Astrocyte (in vitro differentiated cells and primary cell): ENCODE measurements at regions not wholly inside any gene's neighbourhood (a gene's known extent, or its start where the extent isn't known, plus 50 kb on each side); places are given as distances from the start of the nearest gene placed in this dataset.

Experiments
- DNase-seq: peaks from one replicate; pipeline ENCODE4 v3.0.0-alpha.2; 2010; ENCODE audit warnings: low read depth
- FAIRE-seq: peaks from 2 replicates; lab custom pipeline; 2011; peaks lifted over from hg19 to GRCh38; lab: Jason Lieb, UNC
- H2AFZ ChIP-seq: 2 replicates; pipeline ENCODE4 v1.6.0; 2012; ENCODE audit warnings: low read depth, low read length, inconsistent platforms
- H3K27ac ChIP-seq: 2 replicates; pipeline ENCODE4 v1.5.1; 2011; ENCODE audit warnings: low read depth, low read length, inconsistent platforms
- H3K27me3 ChIP-seq: 2 replicates; pipeline ENCODE4 v1.6.0; 2011; ENCODE audit warnings: low read length, inconsistent platforms; ENCODE audit not compliant: insufficient read depth
- H3K36me3 ChIP-seq: 2 replicates; pipeline ENCODE4 v1.5.1; 2011; ENCODE audit warnings: low read length, inconsistent platforms; ENCODE audit not compliant: insufficient read depth
- H3K4me1 ChIP-seq: 2 replicates; pipeline ENCODE4 v1.5.1; 2011; ENCODE audit warnings: low read length, inconsistent platforms; ENCODE audit not compliant: insufficient read depth
- H3K4me2 ChIP-seq: 2 replicates; pipeline ENCODE4 v1.6.0; 2012; ENCODE audit warnings: low read length, inconsistent platforms
- H3K4me3 ChIP-seq: 2 replicates; pipeline ENCODE4 v1.5.1; 2011; ENCODE audit warnings: low read depth, mild to moderate bottlenecking, low read length, inconsistent platforms; ENCODE audit not compliant: insufficient read depth
- H3K79me2 ChIP-seq: 2 replicates; pipeline ENCODE4 v1.6.0; 2012; ENCODE audit warnings: mild to moderate bottlenecking, low read length, inconsistent platforms; ENCODE audit not compliant: insufficient read depth
- H3K9ac ChIP-seq: 2 replicates; pipeline ENCODE4 v1.6.0; 2012; ENCODE audit warnings: mild to moderate bottlenecking, low read length, inconsistent platforms
- H3K9me3 ChIP-seq: 2 replicates; pipeline ENCODE4 v1.5.1; 2012; ENCODE audit warnings: low read depth, mild to moderate bottlenecking, low read length, inconsistent platforms; ENCODE audit not compliant: insufficient read depth
- H4K20me1 ChIP-seq: 2 replicates; pipeline ENCODE4 v1.6.0; 2012; ENCODE audit warnings: low read length, inconsistent platforms; ENCODE audit not compliant: insufficient read depth
- H3K27ac Mint-ChIP-seq: one replicate; pipeline ENCODE4 v1.8.0; 2021; ENCODE audit warnings: mild to moderate bottlenecking, mixed read lengths; ENCODE audit not compliant: unreplicated experiment
- H3K27me3 Mint-ChIP-seq: one replicate; pipeline ENCODE4 v1.8.0; 2021; ENCODE audit warnings: low read depth, mixed read lengths; ENCODE audit not compliant: unreplicated experiment
- H3K36me3 Mint-ChIP-seq: one replicate; pipeline ENCODE4 v1.8.0; 2021; ENCODE audit warnings: low read depth, mixed read lengths; ENCODE audit not compliant: unreplicated experiment
- H3K4me1 Mint-ChIP-seq: one replicate; pipeline ENCODE4 v1.8.0; 2021; ENCODE audit warnings: low read depth, mixed read lengths; ENCODE audit not compliant: unreplicated experiment
- H3K4me3 Mint-ChIP-seq: one replicate; pipeline ENCODE4 v1.8.0; 2021; ENCODE audit warnings: mild to moderate bottlenecking, moderate library complexity, mixed read lengths; ENCODE audit not compliant: unreplicated experiment
- H3K9me3 Mint-ChIP-seq: one replicate; pipeline ENCODE4 v1.8.0; 2021; ENCODE audit warnings: mild to moderate bottlenecking, mixed read lengths; ENCODE audit not compliant: unreplicated experiment
- EZH2 ChIP-seq: IDR thresholded peaks from 2 replicates; pipeline ENCODE4 v1.6.1; 2012; ENCODE audit warnings: mild to moderate bottlenecking, low read length, inconsistent platforms; ENCODE audit not compliant: insufficient read depth
- TF ChIP-seq, protein P1 (sequence below): IDR thresholded peaks from 2 replicates; pipeline ENCODE4 v1.5.1; 2011; ENCODE audit warnings: low read depth, mild to moderate bottlenecking, inconsistent platforms, low read length, moderate library complexity; ENCODE audit not compliant: insufficient read depth

DNA sequence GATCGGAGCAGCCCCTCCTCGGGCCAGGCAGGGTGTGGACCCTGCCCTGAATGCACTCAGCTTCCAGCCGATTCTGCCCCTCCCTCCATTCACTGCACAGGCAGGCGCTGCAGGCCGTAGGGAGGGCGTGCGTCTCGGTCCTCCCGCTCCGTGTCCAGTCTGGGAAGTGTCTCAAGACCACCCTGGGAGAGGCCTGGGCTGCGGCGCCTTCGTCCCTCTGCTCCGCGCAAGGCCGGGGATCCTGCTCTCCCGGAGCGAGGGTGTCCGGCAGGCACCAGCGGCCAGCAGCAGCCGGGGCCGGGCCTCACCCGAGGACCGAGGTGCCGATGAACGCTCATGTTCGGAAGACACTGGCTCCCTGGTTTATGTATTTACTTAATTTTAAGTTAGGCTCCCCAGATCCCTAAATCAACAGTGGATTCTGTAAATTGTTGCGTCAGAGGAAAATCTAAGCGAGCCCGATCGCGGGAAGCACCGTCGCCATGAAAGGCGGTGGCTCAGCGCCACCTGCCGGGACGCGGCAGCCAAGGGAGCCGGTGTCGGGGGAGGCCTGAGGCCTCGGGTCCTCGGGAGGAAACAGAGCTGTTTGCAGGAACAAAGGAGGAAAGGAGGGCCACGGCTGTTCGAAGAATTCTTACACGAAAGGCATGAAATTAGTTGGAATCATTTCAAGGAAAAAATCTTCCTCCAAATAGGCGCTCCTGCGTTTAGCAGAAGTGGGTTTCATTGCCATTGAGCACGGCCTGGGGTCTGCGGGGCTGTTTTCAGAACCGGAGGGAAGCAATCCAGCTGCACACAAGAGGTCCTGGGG lies 195.3 kb downstream of the BRD1 start:
- H4K20me1 ChIP-seq: no peaks in the 10 kb centered on the region
- H3K4me2 ChIP-seq: peak overlapping the region; percentile 79
- H3K27me3 ChIP-seq: no peaks in the 10 kb centered on the region
- H3K36me3 ChIP-seq: no peaks in the 10 kb centered on the region
- TF ChIP-seq, protein P1, sequence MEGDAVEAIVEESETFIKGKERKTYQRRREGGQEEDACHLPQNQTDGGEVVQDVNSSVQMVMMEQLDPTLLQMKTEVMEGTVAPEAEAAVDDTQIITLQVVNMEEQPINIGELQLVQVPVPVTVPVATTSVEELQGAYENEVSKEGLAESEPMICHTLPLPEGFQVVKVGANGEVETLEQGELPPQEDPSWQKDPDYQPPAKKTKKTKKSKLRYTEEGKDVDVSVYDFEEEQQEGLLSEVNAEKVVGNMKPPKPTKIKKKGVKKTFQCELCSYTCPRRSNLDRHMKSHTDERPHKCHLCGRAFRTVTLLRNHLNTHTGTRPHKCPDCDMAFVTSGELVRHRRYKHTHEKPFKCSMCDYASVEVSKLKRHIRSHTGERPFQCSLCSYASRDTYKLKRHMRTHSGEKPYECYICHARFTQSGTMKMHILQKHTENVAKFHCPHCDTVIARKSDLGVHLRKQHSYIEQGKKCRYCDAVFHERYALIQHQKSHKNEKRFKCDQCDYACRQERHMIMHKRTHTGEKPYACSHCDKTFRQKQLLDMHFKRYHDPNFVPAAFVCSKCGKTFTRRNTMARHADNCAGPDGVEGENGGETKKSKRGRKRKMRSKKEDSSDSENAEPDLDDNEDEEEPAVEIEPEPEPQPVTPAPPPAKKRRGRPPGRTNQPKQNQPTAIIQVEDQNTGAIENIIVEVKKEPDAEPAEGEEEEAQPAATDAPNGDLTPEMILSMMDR: peak; percentile 67
- no peak for TF ChIP-seq EZH2
- no peaks in the 10 kb centered on the region for H3K9me3 ChIP-seq
- DNase-seq (peak; percentile 18), FAIRE-seq (no peak)
- no peak overlapping the region for H3K4me3 Mint-ChIP-seq
- H3K4me1 ChIP-seq: no peaks in the 10 kb centered on the region
- H3K27me3 Mint-ChIP-seq: peaks cover 34% of the 10 kb centered on the region
- peak overlapping the region; percentile 70 for H2AFZ ChIP-seq
- no peak overlapping the region for H3K27ac Mint-ChIP-seq
- H3K9me3 Mint-ChIP-seq: peaks cover 1% of the 10 kb centered on the region
- H3K27ac ChIP-seq: no peak overlapping the region
- peak overlapping the region; percentile 33 for H3K9ac ChIP-seq
- no peaks in the 10 kb centered on the region for H3K4me1 Mint-ChIP-seq
- H3K36me3 Mint-ChIP-seq: no peaks in the 10 kb centered on the region
- peak overlapping the region; percentile 7 for H3K4me3 ChIP-seq
- no peaks in the 10 kb centered on the region for H3K79me2 ChIP-seq

DNA sequence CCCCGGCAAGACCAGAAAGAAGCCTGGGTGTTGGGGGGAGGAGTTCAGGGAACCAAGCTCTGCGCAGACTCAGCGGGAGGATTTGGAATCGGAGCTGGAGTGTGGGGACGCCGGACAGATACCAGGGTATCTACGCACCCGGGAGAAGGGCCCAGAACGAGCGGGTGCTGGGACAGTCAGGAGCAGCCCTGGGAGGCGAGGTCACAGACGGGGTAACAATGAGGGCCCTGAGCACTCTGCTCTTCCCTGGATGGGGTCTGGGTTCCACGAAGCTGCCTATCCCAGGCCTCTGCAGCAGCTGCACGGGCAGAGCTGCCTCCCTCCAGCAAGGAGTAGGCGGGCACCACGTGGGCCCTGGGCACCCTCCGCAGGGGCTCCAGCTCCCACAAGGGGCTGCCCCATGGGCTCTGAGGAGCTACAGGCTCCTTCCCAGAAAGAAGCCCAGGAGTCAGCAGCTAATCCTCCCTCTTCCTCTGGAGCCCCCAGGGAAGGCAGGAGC lies 197.2 kb downstream of the BRD1 start:
- peaks cover 1% of the 10 kb centered on the region for H3K9me3 Mint-ChIP-seq
- H3K36me3 Mint-ChIP-seq: no peaks in the 10 kb centered on the region
- H3K9me3 ChIP-seq: no peaks in the 10 kb centered on the region
- DNase-seq: no peak
- H3K4me2 ChIP-seq: no peak overlapping the region
- H3K4me3 Mint-ChIP-seq: no peak overlapping the region
- H3K4me1 Mint-ChIP-seq: no peaks in the 10 kb centered on the region
- no peak overlapping the region for H3K27ac Mint-ChIP-seq
- H3K4me3 ChIP-seq: no peak overlapping the region
- FAIRE-seq: no peak
- TF ChIP-seq EZH2: no peak
- TF ChIP-seq, protein P1: no peak
- H3K27me3 Mint-ChIP-seq: peaks cover 32% of the 10 kb centered on the region
- H3K36me3 ChIP-seq: no peaks in the 10 kb centered on the region
- no peaks in the 10 kb centered on the region for H3K27me3 ChIP-seq
- H3K9ac ChIP-seq: no peak overlapping the region
- no peaks in the 10 kb centered on the region for H4K20me1 ChIP-seq
- no peaks in the 10 kb centered on the region for H3K79me2 ChIP-seq
- H3K4me1 ChIP-seq: no peaks in the 10 kb centered on the region
- H2AFZ ChIP-seq: no peak overlapping the region
- H3K27ac ChIP-seq: no peak overlapping the region
